DMS153 treated with DMSO at 0.1 percent for 48 hours (cell line): ENCODE measurements at regions not wholly inside any gene's neighbourhood (a gene's known extent, or its start where the extent isn't known, plus 50 kb on each side); places are given as distances from the start of the nearest gene placed in this dataset.
"Not testable (repeated sequence)": the region's sequence is repeated elsewhere in the genome, so short reads cannot be mapped to it uniquely, and the experiment has no call there.

ENCODE experiments used
- DNase-seq: peaks from one replicate; lab custom pipeline; 2025; ENCODE audit not compliant: unreplicated experiment; lab: John Stamatoyannopoulos, UW

DNA sequence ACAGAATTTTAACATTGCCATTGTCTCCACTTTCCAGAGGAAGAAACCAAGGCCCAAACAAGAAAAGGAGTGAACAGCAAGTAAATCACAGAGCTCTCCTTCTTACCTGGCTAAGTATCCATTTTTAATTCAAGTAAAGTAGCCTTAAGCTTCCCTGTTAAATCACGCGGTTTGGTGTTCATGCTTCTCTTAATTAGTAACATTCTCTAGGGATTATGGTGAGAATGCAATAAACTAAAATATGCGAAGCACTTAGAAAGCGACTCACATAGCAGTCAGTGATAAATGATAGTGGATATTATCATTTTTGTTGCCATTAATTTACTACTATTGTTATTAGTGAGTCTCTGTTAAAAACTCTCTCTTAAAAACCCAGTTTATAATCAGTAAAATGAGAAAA lies 630.5 kb upstream of the TMPRSS15 start:
- no peak for DNase-seq

DNA sequence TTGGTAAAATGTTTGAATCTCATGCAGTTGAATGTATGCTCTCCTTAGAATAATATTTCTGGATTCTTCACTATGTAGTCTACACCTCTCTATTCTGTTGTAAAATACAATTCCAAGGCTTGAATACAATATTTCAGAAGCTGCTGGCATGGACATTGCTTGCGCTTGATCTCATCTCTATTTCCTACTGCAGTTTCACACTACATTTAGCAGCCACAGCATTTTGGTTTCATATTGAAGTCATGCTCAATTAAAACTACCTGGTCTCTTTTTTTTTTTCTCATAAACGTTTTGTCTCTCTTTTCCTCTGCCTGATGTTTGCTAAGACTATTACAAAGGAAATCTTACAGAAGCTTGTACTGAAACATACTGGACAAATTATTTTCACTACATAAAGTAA lies 631.0 kb upstream of the TMPRSS15 start:
- no peak for DNase-seq

GRCh38 chr21:19045876-19046275 lies 642.3 kb upstream of the TMPRSS15 start:
- no peak for DNase-seq

DNA sequence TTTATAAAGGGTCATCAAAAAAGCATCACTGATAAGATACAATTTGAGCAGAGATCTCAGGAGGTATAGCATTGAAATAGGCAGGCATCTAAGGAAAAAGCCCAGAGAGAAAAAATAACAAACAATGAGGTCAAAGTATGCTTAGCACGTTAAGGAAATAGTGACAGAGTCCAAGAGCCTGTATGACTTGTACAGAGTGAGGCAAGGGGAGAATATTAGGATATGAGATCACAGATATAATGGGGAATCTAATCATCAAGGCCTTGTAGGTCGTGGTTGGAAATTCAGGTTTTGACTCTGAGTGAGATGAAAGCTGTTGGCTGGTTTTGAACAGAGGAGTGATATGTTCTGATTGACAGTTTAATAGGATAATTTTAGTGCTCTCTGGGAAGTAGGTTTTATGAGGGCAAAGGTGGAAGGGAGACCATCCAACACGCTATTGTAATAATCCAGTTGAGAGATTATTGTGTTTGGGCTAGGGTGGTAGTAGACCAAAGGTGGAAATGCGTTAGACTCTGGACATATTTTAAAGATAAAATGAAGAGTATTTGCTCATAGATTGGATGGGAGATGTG lies 644.6 kb upstream of the TMPRSS15 start:
- no peak for DNase-seq

DNA sequence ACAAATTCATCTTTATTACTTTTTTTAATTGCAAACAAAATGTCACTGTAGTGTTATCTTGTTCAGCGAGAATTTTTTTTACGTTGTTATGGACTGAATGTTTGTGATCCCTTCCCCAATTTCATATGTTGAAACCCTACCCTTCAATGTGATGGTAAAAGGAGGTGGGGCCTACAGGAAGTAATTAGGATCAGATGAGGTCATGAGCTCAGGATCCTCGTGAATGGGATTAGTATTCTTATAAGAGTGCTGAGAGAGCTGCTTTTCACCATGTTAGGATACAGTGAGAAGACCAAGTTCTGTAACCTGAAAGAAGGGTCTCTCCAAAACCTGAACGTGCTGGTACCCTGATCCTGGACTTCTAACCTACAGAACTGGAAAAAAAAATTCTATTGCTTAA lies 646.0 kb upstream of the TMPRSS15 start:
- no peak for DNase-seq

- no peak for DNase-seq
Observed at GRCh38 chr21:19065164-19065563, 661.6 kb upstream of the TMPRSS15 start.

DNA sequence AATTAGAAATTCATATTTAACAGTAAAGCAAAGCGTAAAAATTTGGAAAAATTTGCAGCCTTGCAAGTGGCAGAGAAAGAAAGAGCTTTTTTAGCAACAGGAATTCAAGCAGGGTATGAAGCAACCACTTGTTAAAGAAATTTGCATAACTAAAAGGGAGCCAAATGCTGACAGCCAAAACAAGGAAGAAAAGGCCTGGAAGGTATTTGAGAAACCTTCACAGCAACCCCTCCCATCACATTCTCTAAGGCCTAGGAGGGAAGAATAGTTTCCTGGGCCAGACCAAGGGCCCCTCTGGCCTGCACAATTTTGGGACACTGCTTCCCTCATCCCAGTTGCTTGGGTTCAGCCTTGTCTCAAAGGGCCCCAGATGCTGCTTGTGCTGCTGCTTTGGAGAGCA lies 672.4 kb upstream of the TMPRSS15 start:
- no peak for DNase-seq

- no peak for DNase-seq
Observed at GRCh38 chr21:19109694-19110093, 706.1 kb upstream of the TMPRSS15 start.

GRCh38 chr21:19119259-19119658 lies 715.7 kb upstream of the TMPRSS15 start:
- not testable (repeated sequence) for DNase-seq

DNA sequence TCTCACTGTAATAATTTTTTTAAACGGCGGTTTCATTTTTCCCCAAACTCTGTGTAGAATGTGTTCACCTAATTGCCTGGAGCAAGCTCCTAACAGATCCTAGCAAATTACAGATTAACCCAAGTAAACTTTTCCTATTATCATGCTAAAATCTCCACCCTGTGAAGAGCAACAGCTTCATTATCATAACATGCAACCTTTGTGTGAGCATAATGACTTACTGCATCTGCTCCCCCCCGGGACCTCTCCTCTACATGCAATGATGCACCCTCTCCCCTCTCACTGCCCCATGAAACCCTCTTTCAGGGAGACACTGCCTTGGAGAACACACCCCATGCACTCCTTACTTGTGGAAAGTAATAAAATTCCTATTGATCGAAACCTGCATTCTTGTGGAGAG lies 717.0 kb upstream of the TMPRSS15 start:
- DNase-seq = no peak

GRCh38 chr21:19122356-19122755 lies 718.8 kb upstream of the TMPRSS15 start:
- DNase-seq = no peak

DNA sequence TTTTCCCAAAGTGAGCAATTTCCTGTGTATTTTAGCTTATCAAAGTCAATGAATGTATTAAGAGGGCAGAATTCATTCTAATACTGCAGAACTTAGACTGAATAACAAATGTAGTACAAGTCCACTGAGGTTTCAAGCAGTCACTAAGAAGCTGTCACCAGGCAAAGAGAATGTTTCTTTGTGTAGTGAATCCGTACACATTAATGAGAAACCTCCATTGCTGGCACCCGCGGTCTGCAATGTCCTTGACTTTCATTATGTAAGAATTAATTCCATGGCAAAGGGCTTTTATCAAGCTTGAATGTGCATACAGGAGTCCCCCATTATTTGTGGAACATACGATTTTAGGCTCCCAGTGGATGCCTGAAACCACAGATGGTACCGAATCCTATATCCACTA lies 719.5 kb upstream of the TMPRSS15 start:
- no peak for DNase-seq

DNA sequence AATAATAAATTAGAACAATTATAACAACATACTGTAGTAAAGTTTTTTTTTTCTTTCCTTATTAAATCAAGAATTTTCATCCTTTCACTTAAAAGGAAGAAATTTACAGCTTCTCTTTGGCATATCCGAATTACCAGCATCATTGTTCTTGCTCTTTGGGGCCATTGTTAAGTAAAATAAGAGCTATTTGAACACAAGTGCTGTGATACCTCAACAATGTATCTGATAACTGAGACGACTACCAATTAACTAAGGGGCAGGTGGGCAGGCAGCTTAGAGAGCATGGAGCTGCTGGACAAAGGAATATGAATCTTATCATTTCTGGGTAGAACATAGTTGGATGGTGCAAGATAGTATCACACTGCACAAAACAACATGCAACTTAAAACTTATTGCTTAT lies 719.9 kb upstream of the TMPRSS15 start:
- DNase-seq = no peak

- no peak for DNase-seq
Observed at GRCh38 chr21:19124691-19125090, 721.1 kb upstream of the TMPRSS15 start.

GRCh38 chr21:19130379-19131028 lies 726.9 kb upstream of the TMPRSS15 start:
- DNase-seq = no peak

DNA sequence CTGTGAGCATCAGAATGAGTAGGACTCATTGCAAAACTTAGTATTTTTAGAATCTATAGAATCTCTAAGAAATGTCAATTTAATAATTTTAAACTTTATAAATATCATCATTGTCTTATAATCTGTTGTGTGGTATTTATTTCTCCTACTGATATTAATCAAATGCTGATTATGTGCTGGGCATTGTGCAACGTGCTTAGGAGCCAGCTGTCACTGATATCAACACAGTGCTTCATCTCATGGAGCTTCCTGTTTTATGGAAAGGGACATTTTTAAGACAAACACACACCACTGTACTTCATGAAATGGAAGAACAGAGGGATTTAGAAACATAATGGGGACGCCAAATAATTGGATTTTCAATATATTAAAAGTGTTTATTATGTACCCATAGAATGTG lies 737.9 kb upstream of the TMPRSS15 start:
- no peak for DNase-seq

DNA sequence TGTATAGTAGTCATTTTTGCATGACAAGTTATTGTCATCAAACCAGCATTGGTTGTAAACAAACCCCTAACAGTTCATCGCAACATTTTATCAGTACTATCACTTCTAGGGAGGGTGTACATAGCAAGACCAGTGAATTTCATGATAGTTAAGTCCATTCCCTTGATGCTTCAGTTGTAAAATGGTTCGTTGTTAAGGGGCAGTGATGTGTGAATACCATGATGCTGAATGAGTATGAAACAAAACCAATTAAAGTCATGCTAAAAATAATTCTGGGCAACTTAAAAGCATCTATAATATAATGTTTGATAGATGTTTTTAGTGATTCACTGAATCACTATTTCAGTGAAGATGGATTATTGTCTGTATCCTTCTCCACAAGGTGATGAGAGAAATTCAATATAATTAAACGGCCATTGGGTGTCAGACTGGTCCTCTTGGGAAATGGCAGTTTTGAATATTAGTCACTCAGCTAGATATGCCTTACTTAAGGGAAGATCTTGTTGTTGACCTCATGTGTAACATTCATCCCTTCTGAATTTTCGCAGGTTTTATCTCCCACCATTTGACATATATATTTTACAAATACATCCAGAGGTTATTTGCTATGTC lies 742.2 kb upstream of the TMPRSS15 start:
- no peak for DNase-seq

DNA sequence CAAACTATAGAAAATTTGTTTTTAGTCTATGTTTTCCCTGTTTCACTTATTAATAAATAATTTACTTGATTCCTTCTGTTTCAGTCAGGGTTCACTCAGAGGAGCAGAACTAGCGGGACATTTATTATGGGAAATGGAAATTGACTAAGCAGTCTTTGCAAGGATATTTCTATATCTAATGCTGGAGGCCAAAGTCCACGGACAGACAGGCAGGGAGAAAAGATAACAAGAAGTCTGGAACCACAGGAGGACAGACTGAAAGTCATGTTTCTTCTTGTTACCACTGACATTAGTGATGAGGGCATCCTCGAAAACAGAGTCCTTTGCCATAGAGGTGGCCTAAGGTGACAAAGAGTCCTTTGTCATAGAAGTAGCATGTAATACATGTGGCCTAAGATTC lies 744.5 kb upstream of the TMPRSS15 start:
- DNase-seq = no peak

DNA sequence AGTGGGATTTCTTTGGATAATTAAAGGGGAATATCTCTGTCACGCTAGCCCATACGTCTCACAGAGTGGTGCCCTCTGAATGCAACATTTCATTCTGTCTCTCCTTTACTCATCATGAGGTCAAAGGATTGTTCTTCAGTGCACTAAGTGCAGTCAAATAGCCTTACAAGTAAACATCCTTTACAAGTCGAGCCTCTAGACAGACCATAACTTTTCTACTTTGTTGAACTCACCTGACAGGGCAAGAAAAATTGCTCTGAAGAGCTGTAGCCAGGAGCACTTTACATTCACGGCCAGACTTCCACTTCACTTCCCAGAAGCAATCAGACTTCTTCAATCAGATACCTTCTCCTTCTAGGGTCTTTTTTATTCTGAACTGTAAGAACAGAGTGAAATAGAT lies 768.0 kb upstream of the TMPRSS15 start:
- DNase-seq = no peak

DNA sequence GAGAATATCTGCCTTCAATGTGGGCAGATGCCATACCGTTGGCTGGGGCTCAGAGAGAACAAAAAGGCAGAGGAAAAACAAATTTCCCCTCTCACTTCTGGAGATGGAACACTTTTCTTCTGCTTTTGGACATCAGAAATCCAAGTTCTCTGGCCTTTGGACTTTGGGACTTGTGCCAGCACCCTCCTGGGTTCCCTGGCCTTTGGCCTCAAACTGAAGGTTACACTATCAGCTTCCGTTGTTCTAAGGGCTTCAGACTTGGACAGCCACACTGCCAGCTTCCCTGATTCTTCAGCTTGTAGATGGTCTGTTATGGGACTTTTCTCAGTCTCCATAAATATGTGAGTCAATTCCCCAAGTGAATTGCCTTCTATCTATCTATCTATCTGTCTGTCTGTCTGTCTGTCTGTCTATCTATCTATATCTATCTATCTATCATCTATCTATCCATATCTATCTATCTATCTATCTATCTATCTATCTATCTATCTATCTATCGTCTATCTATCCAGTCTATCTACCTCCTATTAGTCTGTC lies 778.1 kb upstream of the TMPRSS15 start:
- no peak for DNase-seq

DNA sequence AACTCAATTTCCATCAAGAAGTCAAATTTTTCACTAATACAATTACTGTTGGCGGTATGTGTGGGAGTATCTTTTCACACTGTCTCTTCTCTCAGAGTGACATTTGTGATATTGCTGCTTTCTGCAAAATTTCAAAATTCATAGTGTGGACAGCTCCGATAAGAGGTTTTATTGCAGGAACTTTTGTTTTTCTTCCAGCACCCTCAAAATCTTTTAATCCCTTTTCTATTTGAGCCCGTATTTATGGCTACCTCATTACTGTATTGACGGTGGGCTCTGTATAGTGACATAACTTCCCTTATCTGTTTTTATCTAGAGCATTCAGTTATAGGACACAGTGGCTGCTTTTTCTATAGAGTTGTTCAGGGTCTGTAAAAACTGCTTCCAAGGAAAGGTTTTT lies 794.4 kb upstream of the TMPRSS15 start:
- no peak for DNase-seq

- DNase-seq = no peak
Observed at GRCh38 chr21:19198801-19199200, 795.2 kb upstream of the TMPRSS15 start.

GRCh38 chr21:19218163-19218562 lies 814.6 kb upstream of the TMPRSS15 start:
- DNase-seq = no peak
